ENCODE measurements at regions not wholly inside any gene's neighbourhood (a gene's known extent, or its start where the extent isn't known, plus 50 kb on each side); places are given as distances from the start of the nearest gene placed in this dataset.

- POLR2A ChIA-PET: interaction anchor here (0.8 kb wide), 1 partner anchor 16 kb away, joined by 3 read pairs; no protein-coding TSS in a partner anchor
- peaks cover 16% of the 10 kb centered on the region for H3K9me3 Mint-ChIP-seq (ENCODE audit: unreplicated experiment)
- CTCF ChIA-PET: no interaction called here
- no peaks in the 10 kb centered on the region for H3K36me3 Mint-ChIP-seq (ENCODE audit: insufficient read depth, unreplicated experiment)
- no TSS peak for BruUV-seq (replicated peaks)
- no peak for TF ChIP-seq CTCF (IDR thresholded peaks at IDR 0.05; ENCODE audit: unreplicated experiment)
- no peaks in the 10 kb centered on the region for H3K4me1 Mint-ChIP-seq (ENCODE audit: insufficient read depth, unreplicated experiment)
- no peaks in the 10 kb centered on the region for H3K27me3 Mint-ChIP-seq (ENCODE audit: insufficient read depth, unreplicated experiment)
- DNase-seq (ENCODE audit: unreplicated experiment): no peak
- H3K4me3 Mint-ChIP-seq (ENCODE audit: unreplicated experiment): no peak overlapping the region
- intact Hi-C loops (cut with micrococcal nuclease): no loop called here
- H3K27ac Mint-ChIP-seq (ENCODE audit: low read depth, unreplicated experiment): no peak overlapping the region
These were observed 110.0 kb downstream of the ATP23 start for GRCh38 chr12:58051378-58051777.

- Mint-ChIP-seq H3K9me3 (ENCODE audit: unreplicated experiment) (no peaks in the 10 kb centered on the region), H3K27me3 (ENCODE audit: insufficient read depth, unreplicated experiment) (no peaks in the 10 kb centered on the region), H3K36me3 (ENCODE audit: insufficient read depth, unreplicated experiment) (no peaks in the 10 kb centered on the region), H3K27ac (ENCODE audit: low read depth, unreplicated experiment) (no peak overlapping the region), H3K4me3 (ENCODE audit: unreplicated experiment) (no peak overlapping the region), H3K4me1 (ENCODE audit: insufficient read depth, unreplicated experiment) (peaks cover 28% of the 10 kb centered on the region)
- CTCF ChIA-PET: no interaction called here
- TF ChIP-seq CTCF (IDR thresholded peaks at IDR 0.05; ENCODE audit: unreplicated experiment): no peak
- no peak for DNase-seq (ENCODE audit: unreplicated experiment)
- BruUV-seq (replicated peaks): no TSS peak
- intact Hi-C loops (cut with micrococcal nuclease): no loop called here
- POLR2A ChIA-PET: interaction anchor here (0.6 to 1.0 kb wide), 3 partner anchors 19 to 646 kb away, joined by 3 to 4 read pairs (median 3); no protein-coding TSS in a partner anchor
These were observed 123.3 kb downstream of the ATP23 start for GRCh38 chr12:58064666-58065065.

GRCh38 chr12:58066296-58066695, 124.9 kb downstream of the ATP23 start:
- no TSS peak for BruUV-seq (replicated peaks)
- H3K27ac Mint-ChIP-seq (ENCODE audit: low read depth, unreplicated experiment): peak overlapping the region; percentile 92
- ChIA-PET CTCF (interaction anchor here (0.6 to 1.1 kb wide), 2 partner anchors 29 to 120 kb away, joined by 3 to 4 read pairs; no protein-coding TSS in a partner anchor), POLR2A (interaction anchor here (0.8 to 1.2 kb wide), 2 partner anchors 32 to 37 kb away, joined by 3 to 4 read pairs; no protein-coding TSS in a partner anchor)
- H3K36me3 Mint-ChIP-seq (ENCODE audit: insufficient read depth, unreplicated experiment): no peaks in the 10 kb centered on the region
- intact Hi-C loops (cut with micrococcal nuclease): loop anchor here (2.0 kb wide), 1 partner anchor 245 kb away; no protein-coding TSS in a partner anchor
- H3K4me3 Mint-ChIP-seq (ENCODE audit: unreplicated experiment): no peak overlapping the region
- no peaks in the 10 kb centered on the region for H3K9me3 Mint-ChIP-seq (ENCODE audit: unreplicated experiment)
- DNase-seq (ENCODE audit: unreplicated experiment): peak; percentile 60
- H3K4me1 Mint-ChIP-seq (ENCODE audit: insufficient read depth, unreplicated experiment): peaks cover 41% of the 10 kb centered on the region
- no peak for TF ChIP-seq CTCF (IDR thresholded peaks at IDR 0.05; ENCODE audit: unreplicated experiment)
- H3K27me3 Mint-ChIP-seq (ENCODE audit: insufficient read depth, unreplicated experiment): no peaks in the 10 kb centered on the region

GRCh38 chr12:58067610-58068387, 126.4 kb downstream of the ATP23 start:
- POLR2A ChIA-PET: interaction anchor here (0.6 to 1.6 kb wide), 6 partner anchors 16 to 1620 kb away, joined by 3 to 6 read pairs (median 4); no protein-coding TSS in a partner anchor
- Mint-ChIP-seq H3K36me3 (ENCODE audit: insufficient read depth, unreplicated experiment) (no peaks in the 10 kb centered on the region), H3K27me3 (ENCODE audit: insufficient read depth, unreplicated experiment) (no peaks in the 10 kb centered on the region), H3K4me3 (ENCODE audit: unreplicated experiment) (no peak overlapping the region), H3K9me3 (ENCODE audit: unreplicated experiment) (no peaks in the 10 kb centered on the region), H3K4me1 (ENCODE audit: insufficient read depth, unreplicated experiment) (peaks cover 41% of the 10 kb centered on the region), H3K27ac (ENCODE audit: low read depth, unreplicated experiment) (peak overlapping the region; percentile 92)
- no peak for TF ChIP-seq CTCF (IDR thresholded peaks at IDR 0.05; ENCODE audit: unreplicated experiment)
- no TSS peak for BruUV-seq (replicated peaks)
- peak; percentile 89 for DNase-seq (ENCODE audit: unreplicated experiment)
- intact Hi-C loops (cut with micrococcal nuclease): loop anchor here (2.0 kb wide), 2 partner anchors 37 to 243 kb away; no protein-coding TSS in a partner anchor
- CTCF ChIA-PET: interaction anchor here (0.7 to 1.2 kb wide), 3 partner anchors 22 to 85 kb away, joined by 3 to 6 read pairs (median 4); no protein-coding TSS in a partner anchor

All from MCF 10A (cell line).